Mesenchymal stem cell (in vitro differentiated cells and primary cell): ENCODE measurements at regions not wholly inside any gene's neighbourhood (a gene's known extent, or its start where the extent isn't known, plus 50 kb on each side); places are given as distances from the start of the nearest gene placed in this dataset.

Experiments
- DNase-seq: peaks from one replicate; pipeline ENCODE4 v3.0.0-alpha.2; 2013
- H2AFZ ChIP-seq: one replicate; pipeline ENCODE4 v1.6.1; 2013; ENCODE audit warnings: low read depth, mild to moderate bottlenecking, control low read depth, inconsistent platforms, low read length, moderate library complexity
- H2AK5ac ChIP-seq: 2 replicates; pipeline ENCODE4 v1.6.1; 2013; ENCODE audit warnings: low read length, moderate library complexity, mild to moderate bottlenecking, inconsistent platforms; ENCODE audit not compliant: severe bottlenecking
- H2BK120ac ChIP-seq: one replicate; pipeline ENCODE4 v1.6.1; 2013; ENCODE audit warnings: low read depth, mild to moderate bottlenecking, inconsistent platforms, low read length, moderate library complexity
- H2BK12ac ChIP-seq, 2 experiments: one replicate each; pipeline ENCODE4 v1.6.1; 2013; ENCODE audit warnings: inconsistent platforms in 2 of 2, low read length in 2 of 2, mild to moderate bottlenecking in 2 of 2, moderate library complexity in 2 of 2, control low read depth in 1 of 2
- H2BK15ac ChIP-seq: one replicate; pipeline ENCODE4 v1.6.1; 2013; ENCODE audit warnings: mild to moderate bottlenecking, low read depth, inconsistent platforms; ENCODE audit not compliant: poor library complexity, severe bottlenecking
- H2BK5ac ChIP-seq: 2 replicates; pipeline ENCODE4 v1.6.1; 2013; ENCODE audit warnings: low read depth, mild to moderate bottlenecking, low read length, control low read depth, inconsistent platforms; ENCODE audit not compliant: poor library complexity, severe bottlenecking
- H3K14ac ChIP-seq, 2 experiments: one replicate each; pipeline ENCODE4 v1.6.1; 2013; ENCODE audit warnings: inconsistent platforms in 2 of 2, low read length in 2 of 2, control low read depth in 1 of 2, mild to moderate bottlenecking in 1 of 2, moderate library complexity in 1 of 2
- H3K18ac ChIP-seq, 2 experiments: one replicate each; pipeline ENCODE4 v1.6.1; 2013; ENCODE audit warnings: inconsistent platforms in 2 of 2, low read length in 2 of 2, control low read depth in 1 of 2, low read depth in 1 of 2, mild to moderate bottlenecking in 1 of 2
- H3K23ac ChIP-seq, 2 experiments: one replicate each; pipeline ENCODE4 v1.6.1; 2013; ENCODE audit warnings: inconsistent platforms in 2 of 2, low read length in 2 of 2, mild to moderate bottlenecking in 2 of 2, moderate library complexity in 2 of 2, control low read depth in 1 of 2
- H3K27ac ChIP-seq: 2 replicates; pipeline ENCODE4 v1.5.1; 2013; ENCODE audit warnings: mild to moderate bottlenecking, moderate library complexity, low read length, control low read depth, inconsistent platforms; ENCODE audit not compliant: poor library complexity, severe bottlenecking
- H3K27me3 ChIP-seq, 2 experiments: 2 replicates each; pipeline versions ENCODE4 v1.6.1 to v1.7.0; 2013; ENCODE audit warnings: low read length in 2 of 2, mild to moderate bottlenecking in 2 of 2, moderate library complexity in 2 of 2, control low read depth in 1 of 2, inconsistent platforms in 1 of 2; ENCODE audit not compliant: control insufficient read depth in 1 of 2, insufficient read depth in 1 of 2
- H3K36me3 ChIP-seq, 2 experiments: 2 replicates each; pipeline versions ENCODE4 v1.6.1 to v1.7.0; 2013; ENCODE audit warnings: low read length in 2 of 2, control low read depth in 1 of 2, inconsistent platforms in 1 of 2, low read depth in 1 of 2, mild to moderate bottlenecking in 1 of 2; ENCODE audit not compliant: insufficient read depth in 2 of 2, control insufficient read depth in 1 of 2
- H3K4ac ChIP-seq, 2 experiments: one replicate each; pipeline ENCODE4 v1.6.1; 2013; ENCODE audit warnings: inconsistent platforms in 2 of 2, low read length in 2 of 2, mild to moderate bottlenecking in 2 of 2, moderate library complexity in 2 of 2, control low read depth in 1 of 2, low read depth in 1 of 2
- H3K4me1 ChIP-seq: 2 replicates; pipeline ENCODE4 v1.6.1; 2013; ENCODE audit warnings: low read depth, low read length, control low read depth; ENCODE audit not compliant: control insufficient read depth, insufficient read depth
- H3K4me2 ChIP-seq: 2 replicates; pipeline ENCODE4 v1.6.1; 2013; ENCODE audit warnings: low read length, mild to moderate bottlenecking, inconsistent platforms; ENCODE audit not compliant: poor library complexity, severe bottlenecking
- H3K4me3 ChIP-seq, 2 experiments: 2 replicates each; pipeline versions ENCODE4 v1.5.1 to v1.7.0; 2013; ENCODE audit warnings: low read length in 2 of 2, mild to moderate bottlenecking in 2 of 2, control low read depth in 1 of 2, low read depth in 1 of 2; ENCODE audit not compliant: insufficient read depth in 1 of 2
- H3K79me1 ChIP-seq: replicated peaks from 2 replicates; pipeline ENCODE4 v1.6.1; 2013; ENCODE audit warnings: mild to moderate bottlenecking, control low read depth, low read length, inconsistent platforms; ENCODE audit not compliant: poor library complexity, severe bottlenecking
- H3K9ac ChIP-seq: 2 replicates; pipeline ENCODE4 v1.7.0; 2013; ENCODE audit warnings: mild to moderate bottlenecking, low read length, moderate library complexity
- H3K9me3 ChIP-seq: 2 replicates; pipeline ENCODE4 v1.7.0; 2013; ENCODE audit warnings: mild to moderate bottlenecking, low read length; ENCODE audit not compliant: control insufficient read depth
- H4K8ac ChIP-seq: one replicate; pipeline ENCODE4 v1.6.1; 2013; ENCODE audit warnings: inconsistent platforms, mild to moderate bottlenecking, low read length, moderate library complexity
- H4K91ac ChIP-seq: one replicate; pipeline ENCODE4 v1.6.1; 2013; ENCODE audit warnings: mild to moderate bottlenecking, low read length, inconsistent platforms
- WGBS: methylation state at CpG from one replicate; pipeline ENCODE4 v1.1.7; 2013; ENCODE audit warnings: mixed read lengths; 5-methylcytosine and 5-hydroxymethylcytosine counted together

GRCh38 chr11:131235328-131236298 lies 134.8 kb upstream of the NTM start:
- no peak overlapping the region for H3K18ac ChIP-seq
- H3K4me1 ChIP-seq: no peaks in the 10 kb centered on the region
- H3K27me3 ChIP-seq: peaks cover 0 to 40% of the 10 kb centered on the region in 2 experiments
- no peak overlapping the region for H3K23ac ChIP-seq
- H2BK5ac ChIP-seq: no peak overlapping the region
- no peak overlapping the region for H4K8ac ChIP-seq
- no peaks in the 10 kb centered on the region for H3K79me1 ChIP-seq
- no peaks in the 10 kb centered on the region for H3K9me3 ChIP-seq
- no peak overlapping the region for H2BK120ac ChIP-seq
- H3K4me2 ChIP-seq: no peak overlapping the region
- H2BK12ac ChIP-seq: no peak overlapping the region
- 72% methylated on average over 20 of the region's 20 CpGs for WGBS
- H2BK15ac ChIP-seq: no peak overlapping the region
- H3K14ac ChIP-seq: no peak overlapping the region
- H2AFZ ChIP-seq: no peak overlapping the region
- H3K27ac ChIP-seq: no peak overlapping the region
- no peak overlapping the region for H4K91ac ChIP-seq
- no peak overlapping the region for H3K4ac ChIP-seq
- no peak overlapping the region for H3K4me3 ChIP-seq
- H2AK5ac ChIP-seq: no peak overlapping the region
- no peak overlapping the region for H3K9ac ChIP-seq
- no peak for DNase-seq
- H3K36me3 ChIP-seq: no peaks in the 10 kb centered on the region

GRCh38 chr11:131240421-131240820 lies 130.0 kb upstream of the NTM start:
- Histone ChIP-seq H3K9ac (no peak overlapping the region), H2AK5ac (no peak overlapping the region), H2AFZ (no peak overlapping the region), H3K27me3 (peaks cover 0 to 33% of the 10 kb centered on the region in 2 experiments), H3K36me3 (no peaks in the 10 kb centered on the region), H2BK120ac (no peak overlapping the region), H3K9me3 (no peaks in the 10 kb centered on the region), H2BK15ac (no peak overlapping the region), H2BK12ac (no peak overlapping the region), H3K4me2 (no peak overlapping the region), H3K18ac (no peak overlapping the region), H3K4ac (no peak overlapping the region), H4K8ac (no peak overlapping the region), H4K91ac (no peak overlapping the region), H2BK5ac (no peak overlapping the region), H3K79me1 (no peaks in the 10 kb centered on the region), H3K27ac (no peak overlapping the region), H3K23ac (no peak overlapping the region), H3K4me1 (no peaks in the 10 kb centered on the region), H3K4me3 (no peak overlapping the region), H3K14ac (no peak overlapping the region)
- WGBS: 76% methylated on average over 7 of the region's 7 CpGs
- no peak for DNase-seq

GRCh38 chr11:131242476-131243000 lies 127.9 kb upstream of the NTM start:
- no peak overlapping the region for H3K14ac ChIP-seq
- H3K23ac ChIP-seq: no peak overlapping the region
- H3K9me3 ChIP-seq: no peaks in the 10 kb centered on the region
- no peak overlapping the region for H4K8ac ChIP-seq
- no peak overlapping the region for H3K4me3 ChIP-seq
- peaks cover 0 to 41% of the 10 kb centered on the region in 2 experiments for H3K27me3 ChIP-seq
- 73% methylated on average over 1 of the region's 1 CpG for WGBS
- H2BK12ac ChIP-seq: no peak overlapping the region
- H2AFZ ChIP-seq: no peak overlapping the region
- no peak overlapping the region for H3K4ac ChIP-seq
- no peak overlapping the region for H2BK5ac ChIP-seq
- DNase-seq: no peak
- no peaks in the 10 kb centered on the region for H3K36me3 ChIP-seq
- H3K79me1 ChIP-seq: no peaks in the 10 kb centered on the region
- H2AK5ac ChIP-seq: no peak overlapping the region
- no peak overlapping the region for H3K4me2 ChIP-seq
- no peak overlapping the region for H3K18ac ChIP-seq
- H3K9ac ChIP-seq: no peak overlapping the region
- no peaks in the 10 kb centered on the region for H3K4me1 ChIP-seq
- no peak overlapping the region for H4K91ac ChIP-seq
- no peak overlapping the region for H2BK15ac ChIP-seq
- no peak overlapping the region for H2BK120ac ChIP-seq
- no peak overlapping the region for H3K27ac ChIP-seq

- H3K9me3 ChIP-seq: no peaks in the 10 kb centered on the region
- H2AFZ ChIP-seq: no peak overlapping the region
- H3K9ac ChIP-seq: no peak overlapping the region
- no peak overlapping the region for H3K27ac ChIP-seq
- no peaks in the 10 kb centered on the region for H3K79me1 ChIP-seq
- no peaks in the 10 kb centered on the region for H3K4me1 ChIP-seq
- no peak overlapping the region for H2BK15ac ChIP-seq
- H4K91ac ChIP-seq: no peak overlapping the region
- H3K4me3 ChIP-seq: no peak overlapping the region
- H3K27me3 ChIP-seq: peaks cover 0 to 25% of the 10 kb centered on the region in 2 experiments
- H2BK12ac ChIP-seq: no peak overlapping the region
- 0% methylated on average over 2 of the region's 3 CpGs for WGBS
- H3K4ac ChIP-seq: no peak overlapping the region
- no peak overlapping the region for H2AK5ac ChIP-seq
- H2BK5ac ChIP-seq: no peak overlapping the region
- DNase-seq: no peak
- H2BK120ac ChIP-seq: no peak overlapping the region
- no peak overlapping the region for H3K14ac ChIP-seq
- no peaks in the 10 kb centered on the region for H3K36me3 ChIP-seq
- H3K18ac ChIP-seq: no peak overlapping the region
- H4K8ac ChIP-seq: no peak overlapping the region
- H3K23ac ChIP-seq: no peak overlapping the region
- no peak overlapping the region for H3K4me2 ChIP-seq
Observed at GRCh38 chr11:131246156-131246555, 124.3 kb upstream of the NTM start.
